ENCODE measurements at regions not wholly inside any gene's neighbourhood (a gene's known extent, or its start where the extent isn't known, plus 50 kb on each side); places are given as distances from the start of the nearest gene placed in this dataset.

DNA sequence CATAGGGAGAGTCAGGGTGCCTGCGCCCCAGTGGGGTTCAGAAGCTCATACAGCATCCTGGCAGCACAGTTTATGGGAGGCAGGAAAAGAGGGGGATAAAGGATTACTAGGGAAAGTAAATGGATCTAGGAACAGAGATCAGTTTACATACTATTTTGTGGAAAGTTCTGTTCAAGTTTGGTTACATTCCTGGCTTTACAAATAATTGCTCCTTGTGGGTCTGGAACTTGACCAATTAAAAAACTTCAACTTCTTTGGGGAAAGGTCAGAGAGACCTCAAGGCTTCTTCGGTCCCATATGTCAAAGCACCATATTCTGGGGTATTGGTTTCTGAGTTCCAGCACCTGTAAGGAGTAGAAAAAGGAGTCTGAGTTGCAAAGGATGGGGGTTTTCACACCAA is 64.1 kb downstream of the ZDHHC19 start:
- DNase-seq, result no peak
- no peak overlapping the region for H3K27ac Mint-ChIP-seq
- peaks cover 5% of the 10 kb centered on the region for H3K36me3 Mint-ChIP-seq (ENCODE audit: low read depth)
- TF ChIP-seq, protein P1, sequence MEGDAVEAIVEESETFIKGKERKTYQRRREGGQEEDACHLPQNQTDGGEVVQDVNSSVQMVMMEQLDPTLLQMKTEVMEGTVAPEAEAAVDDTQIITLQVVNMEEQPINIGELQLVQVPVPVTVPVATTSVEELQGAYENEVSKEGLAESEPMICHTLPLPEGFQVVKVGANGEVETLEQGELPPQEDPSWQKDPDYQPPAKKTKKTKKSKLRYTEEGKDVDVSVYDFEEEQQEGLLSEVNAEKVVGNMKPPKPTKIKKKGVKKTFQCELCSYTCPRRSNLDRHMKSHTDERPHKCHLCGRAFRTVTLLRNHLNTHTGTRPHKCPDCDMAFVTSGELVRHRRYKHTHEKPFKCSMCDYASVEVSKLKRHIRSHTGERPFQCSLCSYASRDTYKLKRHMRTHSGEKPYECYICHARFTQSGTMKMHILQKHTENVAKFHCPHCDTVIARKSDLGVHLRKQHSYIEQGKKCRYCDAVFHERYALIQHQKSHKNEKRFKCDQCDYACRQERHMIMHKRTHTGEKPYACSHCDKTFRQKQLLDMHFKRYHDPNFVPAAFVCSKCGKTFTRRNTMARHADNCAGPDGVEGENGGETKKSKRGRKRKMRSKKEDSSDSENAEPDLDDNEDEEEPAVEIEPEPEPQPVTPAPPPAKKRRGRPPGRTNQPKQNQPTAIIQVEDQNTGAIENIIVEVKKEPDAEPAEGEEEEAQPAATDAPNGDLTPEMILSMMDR (IDR thresholded peaks at IDR 0.05), result no peak
- H3K4me1 Mint-ChIP-seq (ENCODE audit: low read depth), result peaks cover 22% of the 10 kb centered on the region
- peaks cover 25% of the 10 kb centered on the region for H3K9me3 Mint-ChIP-seq
- peaks cover 13% of the 10 kb centered on the region for H3K27me3 Mint-ChIP-seq (ENCODE audit: insufficient read depth)
- no peak overlapping the region for H3K4me3 Mint-ChIP-seq

DNA sequence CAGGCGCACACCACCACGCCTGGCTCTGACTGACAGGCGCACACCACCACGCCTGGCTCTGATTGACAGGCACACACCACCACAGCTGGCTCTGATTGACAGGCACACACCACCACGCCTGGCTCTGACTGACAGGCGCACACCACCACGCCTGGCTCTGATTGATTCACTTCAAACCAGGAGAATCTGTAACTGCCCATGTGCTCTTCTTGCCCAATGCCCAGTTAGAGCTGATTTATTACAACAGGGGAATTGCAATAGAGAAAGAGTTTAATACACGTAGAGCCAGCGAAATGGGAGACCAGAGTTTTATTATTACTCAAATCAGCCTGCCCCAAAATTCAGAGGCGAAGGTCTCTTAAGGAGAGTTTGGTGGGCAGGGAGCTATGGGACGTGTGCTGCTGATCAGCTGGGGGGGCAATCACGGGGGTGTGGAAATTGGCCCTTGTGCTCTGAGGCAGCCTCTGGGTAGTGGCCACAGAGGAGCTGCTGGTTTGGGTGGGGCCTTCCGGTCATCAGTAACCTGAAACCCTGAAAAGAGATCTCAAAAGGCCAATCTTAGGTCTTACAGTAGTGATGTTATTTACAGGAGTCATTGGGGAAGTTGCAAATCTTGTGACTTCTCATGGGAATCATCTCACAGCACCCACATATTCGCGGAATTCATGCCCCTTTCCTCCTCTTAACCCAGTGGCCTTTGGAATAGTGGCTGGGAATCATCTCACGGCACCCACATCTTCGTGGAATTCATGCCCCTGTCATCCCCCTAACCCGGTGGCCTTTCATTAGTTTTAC is 63.8 kb upstream of the TFRC start:
- Mint-ChIP-seq H3K9me3 (peaks cover 17% of the 10 kb centered on the region), H3K4me3 (no peak overlapping the region), H3K27me3 (ENCODE audit: insufficient read depth) (peaks cover 17% of the 10 kb centered on the region), H3K4me1 (ENCODE audit: low read depth) (peaks cover 22% of the 10 kb centered on the region), H3K36me3 (ENCODE audit: low read depth) (peaks cover 5% of the 10 kb centered on the region), H3K27ac (no peak overlapping the region)
- no peak for DNase-seq
- TF ChIP-seq, protein P1 (IDR thresholded peaks at IDR 0.05), result no peak

DNA sequence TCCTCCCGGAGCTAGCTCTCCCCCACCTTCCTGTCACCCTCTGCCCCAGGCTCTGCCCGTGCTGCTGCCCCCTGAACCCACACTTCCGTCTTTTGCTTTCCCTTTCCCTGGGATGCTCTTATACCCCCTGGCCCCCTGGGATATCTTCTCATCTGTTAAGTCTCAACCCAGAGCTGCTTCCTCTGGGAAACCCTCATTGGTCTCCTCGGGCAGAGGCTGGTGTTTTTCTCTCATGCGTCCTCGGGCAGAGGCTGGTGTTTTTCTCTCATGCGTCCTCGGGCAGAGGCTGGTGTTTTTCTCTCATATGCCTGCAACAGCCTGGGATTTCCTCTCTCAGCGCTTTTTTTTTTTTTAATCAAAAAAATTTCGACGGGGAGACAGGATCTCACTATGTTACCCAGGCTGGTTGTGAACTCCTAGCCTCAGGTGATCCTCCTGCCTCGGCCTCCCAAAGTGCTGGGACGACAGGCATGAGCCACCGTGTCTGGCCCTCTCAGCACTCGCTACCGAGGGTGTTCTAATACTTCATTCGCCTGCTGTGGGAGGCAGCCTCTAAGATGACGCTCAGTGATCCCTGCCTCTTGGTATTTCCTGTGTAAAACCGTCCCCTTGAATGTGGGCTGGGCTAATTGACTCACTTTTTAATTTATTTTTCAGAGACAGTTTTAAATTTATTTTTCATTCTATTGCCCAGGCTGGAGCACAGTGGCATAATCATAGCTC is 62.7 kb upstream of the TFRC start:
- peak overlapping the region; percentile 70 for H3K27ac Mint-ChIP-seq
- peak overlapping the region; percentile 15; the same call in 1 of the 2 replicates for H3K4me3 Mint-ChIP-seq
- H3K27me3 Mint-ChIP-seq (ENCODE audit: insufficient read depth), result peaks cover 15% of the 10 kb centered on the region
- H3K9me3 Mint-ChIP-seq, result peaks cover 7% of the 10 kb centered on the region
- TF ChIP-seq, protein P1 (IDR thresholded peaks at IDR 0.05), result no peak
- peaks cover 22% of the 10 kb centered on the region for H3K4me1 Mint-ChIP-seq (ENCODE audit: low read depth)
- H3K36me3 Mint-ChIP-seq (ENCODE audit: low read depth), result peaks cover 5% of the 10 kb centered on the region
- DNase-seq, result peak; percentile 36

DNA sequence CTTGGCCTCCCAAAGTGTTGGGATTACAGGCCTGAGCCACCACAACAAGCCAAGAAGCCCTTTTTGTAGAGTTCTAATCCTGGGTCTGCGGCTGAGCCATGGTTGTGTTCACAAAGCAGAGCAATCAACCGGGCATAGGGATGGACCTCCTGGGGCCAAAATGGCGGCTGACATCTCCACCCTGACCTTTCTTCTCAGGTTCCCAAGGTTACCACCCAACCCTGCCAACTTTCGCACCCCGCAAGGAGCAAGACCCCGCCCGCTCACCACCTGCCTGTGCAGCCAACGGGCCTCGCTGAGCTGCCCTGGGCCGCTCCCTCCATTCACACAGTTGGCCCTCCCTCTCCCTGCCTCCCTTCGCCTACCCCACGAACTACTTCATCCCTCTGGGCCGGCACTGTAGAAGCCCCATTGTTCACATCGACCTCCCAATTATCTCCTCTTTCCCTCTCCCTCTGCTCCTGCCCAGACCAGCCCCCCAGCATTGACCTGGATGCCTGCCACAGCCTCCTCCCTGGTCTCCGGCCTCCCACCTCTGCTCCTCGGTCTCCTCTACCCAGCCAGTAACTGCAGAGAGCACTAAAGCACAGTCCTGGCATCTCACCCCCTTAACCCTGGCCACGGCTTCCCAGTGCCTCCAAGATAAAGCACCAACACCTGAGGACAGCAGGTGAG is 62.0 kb upstream of the TFRC start:
- Mint-ChIP-seq H3K4me1 (ENCODE audit: low read depth) (peaks cover 22% of the 10 kb centered on the region), H3K27ac (no peak overlapping the region), H3K27me3 (ENCODE audit: insufficient read depth) (peaks cover 13% of the 10 kb centered on the region), H3K4me3 (no peak overlapping the region; the same call in 1 of the 2 replicates), H3K36me3 (ENCODE audit: low read depth) (peaks cover 5% of the 10 kb centered on the region), H3K9me3 (peaks cover 2% of the 10 kb centered on the region)
- no peak for DNase-seq
- TF ChIP-seq, protein P1 (IDR thresholded peaks at IDR 0.05), result no peak

DNA sequence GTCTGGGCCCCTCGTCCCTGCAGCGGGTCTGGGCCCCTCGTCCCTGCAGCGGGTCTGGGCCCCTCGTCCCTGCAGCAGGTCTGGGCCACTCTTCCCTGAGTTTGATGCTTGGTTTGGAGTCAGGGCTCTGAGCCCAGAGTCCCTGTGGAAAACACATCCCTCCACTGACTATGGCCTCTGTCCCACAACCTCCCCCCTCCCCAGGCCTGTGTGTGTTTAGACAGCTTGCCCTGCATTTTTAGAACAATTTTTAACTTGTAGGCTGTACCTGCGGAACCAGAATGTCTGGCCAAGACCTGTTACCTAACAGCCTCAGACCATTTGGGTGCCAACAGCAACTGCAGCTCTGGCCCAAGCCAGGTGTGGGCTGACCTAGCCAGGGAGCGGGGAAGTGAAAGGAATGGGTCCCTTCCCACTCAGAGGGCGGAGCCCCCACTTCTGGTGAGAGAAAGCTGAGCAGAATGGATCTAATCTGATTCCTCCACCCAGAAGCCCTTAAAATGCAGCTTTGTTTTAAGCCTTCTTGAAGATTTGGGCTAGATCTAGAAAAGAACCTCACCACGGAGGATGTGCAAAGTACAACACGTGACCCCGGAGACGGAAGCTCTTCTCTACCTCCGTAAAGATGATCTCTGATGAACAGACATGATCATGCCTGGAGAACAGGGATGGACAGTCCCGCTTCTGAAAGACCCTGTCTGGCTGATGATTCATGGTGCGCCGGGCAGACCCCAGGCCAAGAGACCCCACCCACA is 60.5 kb upstream of the TFRC start:
- Mint-ChIP-seq H3K4me3 (no peak overlapping the region), H3K27ac (no peak overlapping the region), H3K4me1 (ENCODE audit: low read depth) (peaks cover 22% of the 10 kb centered on the region), H3K36me3 (ENCODE audit: low read depth) (peaks cover 5% of the 10 kb centered on the region), H3K27me3 (ENCODE audit: insufficient read depth) (peaks cover 15% of the 10 kb centered on the region), H3K9me3 (no peaks in the 10 kb centered on the region; the same call in 1 of the 2 replicates)
- DNase-seq, result no peak
- TF ChIP-seq, protein P1 (IDR thresholded peaks at IDR 0.05), result no peak

All from HFFc6 (cell line).